ENCODE measurements at regions not wholly inside any gene's neighbourhood (a gene's known extent, or its start where the extent isn't known, plus 50 kb on each side); places are given as distances from the start of the nearest gene placed in this dataset.

GRCh38 chr9:90129446-90129845 lies 513.2 kb downstream of the DIRAS2 start:
- TF ChIP-seq CTCF (IDR thresholded peaks at IDR 0.05) (no peak), POLR2AphosphoS5 (IDR thresholded peaks at IDR 0.05) (no peak), POLR2A (IDR thresholded peaks at IDR 0.05) (no peak)
- H3K9me3 ChIP-seq: no peaks in the 10 kb centered on the region
- no peaks in the 10 kb centered on the region for H3K4me1 ChIP-seq
- DNase-seq (ENCODE audit: low spot score in 2 of 2): no peak
- peaks cover 0 to 4% of the 10 kb centered on the region in 2 donors for H3K27me3 ChIP-seq
- no peak overlapping the region for H3K4me3 ChIP-seq
- no peak overlapping the region for H3K27ac ChIP-seq
- intact Hi-C loops (cut with DNase I; ENCODE audit: low total_unique reads): no loop called here
- no peaks in the 10 kb centered on the region for H3K36me3 ChIP-seq

GRCh38 chr9:90131568-90131967 lies 511.1 kb downstream of the DIRAS2 start:
- Histone ChIP-seq H3K27me3 (no peaks in the 10 kb centered on the region), H3K4me3 (no peak overlapping the region), H3K27ac (no peak overlapping the region), H3K36me3 (no peaks in the 10 kb centered on the region), H3K9me3 (no peaks in the 10 kb centered on the region), H3K4me1 (no peaks in the 10 kb centered on the region)
- TF ChIP-seq CTCF (IDR thresholded peaks at IDR 0.05): no peak
- TF ChIP-seq POLR2A (IDR thresholded peaks at IDR 0.05): no peak
- no peak for TF ChIP-seq POLR2AphosphoS5 (IDR thresholded peaks at IDR 0.05)
- intact Hi-C loops (cut with DNase I; ENCODE audit: low total_unique reads): no loop called here
- no peak for DNase-seq (ENCODE audit: low spot score in 2 of 2)

GRCh38 chr9:90132866-90133265 lies 509.8 kb downstream of the DIRAS2 start:
- Histone ChIP-seq H3K9me3 (no peaks in the 10 kb centered on the region), H3K4me1 (no peaks in the 10 kb centered on the region), H3K4me3 (no peak overlapping the region), H3K27me3 (no peaks in the 10 kb centered on the region), H3K36me3 (no peaks in the 10 kb centered on the region), H3K27ac (no peak overlapping the region)
- no peak for TF ChIP-seq POLR2A (IDR thresholded peaks at IDR 0.05)
- no peak for TF ChIP-seq CTCF (IDR thresholded peaks at IDR 0.05)
- TF ChIP-seq POLR2AphosphoS5 (IDR thresholded peaks at IDR 0.05): no peak
- DNase-seq (ENCODE audit: low spot score in 2 of 2): no peak
- intact Hi-C loops (cut with DNase I; ENCODE audit: low total_unique reads): no loop called here

GRCh38 chr9:90137801-90138200 lies 504.8 kb downstream of the DIRAS2 start:
- TF ChIP-seq POLR2A (IDR thresholded peaks at IDR 0.05): no peak
- no peak for TF ChIP-seq POLR2AphosphoS5 (IDR thresholded peaks at IDR 0.05)
- no peak for TF ChIP-seq CTCF (IDR thresholded peaks at IDR 0.05)
- Histone ChIP-seq H3K9me3 (no peaks in the 10 kb centered on the region), H3K36me3 (no peaks in the 10 kb centered on the region), H3K27me3 (no peaks in the 10 kb centered on the region), H3K4me1 (no peaks in the 10 kb centered on the region), H3K27ac (no peak overlapping the region), H3K4me3 (no peak overlapping the region)
- no peak for DNase-seq (ENCODE audit: low spot score in 2 of 2)
- intact Hi-C loops (cut with DNase I; ENCODE audit: low total_unique reads): no loop called here

GRCh38 chr9:90140131-90140818 lies 502.3 kb downstream of the DIRAS2 start:
- no peaks in the 10 kb centered on the region for H3K9me3 ChIP-seq
- H3K36me3 ChIP-seq: no peaks in the 10 kb centered on the region
- H3K27ac ChIP-seq: no peak overlapping the region
- intact Hi-C loops (cut with DNase I; ENCODE audit: low total_unique reads): no loop called here
- TF ChIP-seq POLR2AphosphoS5 (IDR thresholded peaks at IDR 0.05) (no peak), POLR2A (IDR thresholded peaks at IDR 0.05) (no peak)
- H3K4me3 ChIP-seq: no peak overlapping the region
- H3K4me1 ChIP-seq: no peaks in the 10 kb centered on the region
- no peaks in the 10 kb centered on the region for H3K27me3 ChIP-seq
- DNase-seq (ENCODE audit: low spot score in 2 of 2): no peak

Measured in breast epithelium (tissue), 4 donors.